ENCODE measurements at regions not wholly inside any gene's neighbourhood (a gene's known extent, or its start where the extent isn't known, plus 50 kb on each side); places are given as distances from the start of the nearest gene placed in this dataset.

DNA sequence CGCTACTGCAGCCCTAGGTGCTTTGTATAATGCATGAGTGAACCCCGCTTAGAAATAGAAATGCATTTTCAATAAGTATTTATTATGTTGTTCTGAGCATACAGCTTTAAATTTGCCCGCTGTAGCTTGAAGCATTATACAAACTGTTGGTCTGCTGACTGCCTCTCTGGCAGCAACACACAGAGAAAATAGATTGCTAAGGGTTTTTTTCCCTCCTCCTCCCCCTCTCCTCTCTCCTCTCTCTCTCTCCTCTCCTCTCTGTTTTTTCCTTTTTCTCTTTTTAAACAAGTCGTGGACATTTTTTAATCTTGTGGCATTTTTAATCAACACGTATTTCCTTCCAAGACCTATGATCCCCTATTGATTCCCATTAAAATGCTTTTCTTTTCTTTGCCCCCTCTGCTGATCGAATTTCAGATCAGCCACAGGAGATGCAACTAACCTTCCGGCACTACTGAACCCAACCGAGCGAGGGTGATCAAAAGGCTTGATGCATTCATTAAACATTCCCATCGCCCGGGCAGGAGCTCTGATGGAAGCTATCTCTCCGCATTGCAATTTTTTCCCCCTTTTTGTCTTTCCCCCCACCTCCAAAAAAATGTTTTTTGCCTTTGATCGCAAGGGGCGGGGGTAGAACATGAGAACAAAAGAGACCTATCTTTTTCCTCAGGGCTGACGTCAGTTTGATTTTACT, 90.7 kb upstream of the ARID1B start:
- ATAC-seq (peak; percentile 18 to 62 (median 56)), DNase-seq (peak in 2 of 5 donors; percentile 19 to 54)
- no peaks in the 10 kb centered on the region for H3K27me3 ChIP-seq
- peaks cover 0 to 18% (median 11%) of the 10 kb centered on the region in 12 donors for H3K4me1 ChIP-seq
- no peaks in the 10 kb centered on the region for H3K36me3 ChIP-seq
- TF ChIP-seq, protein P1, sequence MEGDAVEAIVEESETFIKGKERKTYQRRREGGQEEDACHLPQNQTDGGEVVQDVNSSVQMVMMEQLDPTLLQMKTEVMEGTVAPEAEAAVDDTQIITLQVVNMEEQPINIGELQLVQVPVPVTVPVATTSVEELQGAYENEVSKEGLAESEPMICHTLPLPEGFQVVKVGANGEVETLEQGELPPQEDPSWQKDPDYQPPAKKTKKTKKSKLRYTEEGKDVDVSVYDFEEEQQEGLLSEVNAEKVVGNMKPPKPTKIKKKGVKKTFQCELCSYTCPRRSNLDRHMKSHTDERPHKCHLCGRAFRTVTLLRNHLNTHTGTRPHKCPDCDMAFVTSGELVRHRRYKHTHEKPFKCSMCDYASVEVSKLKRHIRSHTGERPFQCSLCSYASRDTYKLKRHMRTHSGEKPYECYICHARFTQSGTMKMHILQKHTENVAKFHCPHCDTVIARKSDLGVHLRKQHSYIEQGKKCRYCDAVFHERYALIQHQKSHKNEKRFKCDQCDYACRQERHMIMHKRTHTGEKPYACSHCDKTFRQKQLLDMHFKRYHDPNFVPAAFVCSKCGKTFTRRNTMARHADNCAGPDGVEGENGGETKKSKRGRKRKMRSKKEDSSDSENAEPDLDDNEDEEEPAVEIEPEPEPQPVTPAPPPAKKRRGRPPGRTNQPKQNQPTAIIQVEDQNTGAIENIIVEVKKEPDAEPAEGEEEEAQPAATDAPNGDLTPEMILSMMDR (IDR thresholded peaks at IDR 0.05) = peak in 9 of 12 donors; percentile 9 to 57 (median 34)
- TF ChIP-seq POLR2A (IDR thresholded peaks at IDR 0.05) = no peak
- peak overlapping the region; percentile 21 to 91 (median 71) for H3K4me3 ChIP-seq
- WGBS, 4 donors = 0 to 2% (median 1%) methylated on average over 15 of the region's 15 CpGs
- intact Hi-C loops (cut with DNase I) = loop anchor here (1.0 to 10.0 kb wide), 19 partner anchors 34 to 588 kb away; partner anchors contain the start of gene ARID1B (in 3 of the 10)
- peak overlapping the region; percentile 91 to 100 (median 98) for H3K27ac ChIP-seq
- H3K9me3 ChIP-seq = no peaks in the 10 kb centered on the region

GRCh38 chr6:156685823-156686222, 91.4 kb upstream of the ARID1B start:
- no peaks in the 10 kb centered on the region for H3K36me3 ChIP-seq
- DNase-seq (no peak), ATAC-seq (no peak)
- TF ChIP-seq, protein P1 (IDR thresholded peaks at IDR 0.05) = no peak
- TF ChIP-seq POLR2A (IDR thresholded peaks at IDR 0.05) = no peak
- H3K27ac ChIP-seq = peak overlapping the region; percentile 91 to 100 (median 98)
- WGBS, 4 donors = 18 to 29% (median 23%) methylated on average over 4 of the region's 4 CpGs
- peak overlapping the region; percentile 21 to 91 (median 71) for H3K4me3 ChIP-seq
- intact Hi-C loops (cut with DNase I) = loop anchor here (1.0 to 10.0 kb wide), 19 partner anchors 35 to 589 kb away; partner anchors contain the start of gene ARID1B (in 3 of the 10)
- peaks cover 0 to 18% (median 11%) of the 10 kb centered on the region in 12 donors for H3K4me1 ChIP-seq
- no peaks in the 10 kb centered on the region for H3K9me3 ChIP-seq
- no peaks in the 10 kb centered on the region for H3K27me3 ChIP-seq

- Histone ChIP-seq H3K4me1 (peaks cover 0 to 18% (median 11%) of the 10 kb centered on the region in 12 donors), H3K27ac (no peak overlapping the region), H3K36me3 (no peaks in the 10 kb centered on the region), H3K4me3 (no peak overlapping the region), H3K9me3 (peaks cover 0 to 4% (median 0%) of the 10 kb centered on the region in 12 donors), H3K27me3 (no peaks in the 10 kb centered on the region)
- WGBS, 4 donors = 91 to 93% (median 92%) methylated on average over 5 of the region's 5 CpGs
- intact Hi-C loops (cut with DNase I) = loop anchor here in 8 of 10 donors (5.0 to 10.0 kb wide), 9 partner anchors 117 to 591 kb away; no protein-coding TSS in a partner anchor
- TF ChIP-seq, protein P1 (IDR thresholded peaks at IDR 0.05) = no peak
- no peak for TF ChIP-seq POLR2A (IDR thresholded peaks at IDR 0.05)
- ATAC-seq = no peak
- DNase-seq = no peak
Measured at GRCh38 chr6:156683821-156684220, 93.4 kb upstream of the ARID1B start.

- DNase-seq (no peak), ATAC-seq (no peak)
- WGBS, 4 donors = 81 to 93% (median 89%) methylated on average over 2 of the region's 2 CpGs
Measured at GRCh38 chr6:156676721-156677120, 100.5 kb upstream of the ARID1B start.

More at GRCh38 chr6:156676721-156677120, 100.5 kb upstream of the ARID1B start:
- H3K4me1 ChIP-seq = no peaks in the 10 kb centered on the region
- peaks cover 0 to 25% (median 11%) of the 10 kb centered on the region in 12 donors for H3K9me3 ChIP-seq
- no peaks in the 10 kb centered on the region for H3K27me3 ChIP-seq
- no peaks in the 10 kb centered on the region for H3K36me3 ChIP-seq
- TF ChIP-seq, protein P1 (IDR thresholded peaks at IDR 0.05) = no peak
- TF ChIP-seq POLR2A (IDR thresholded peaks at IDR 0.05) = no peak
- H3K4me3 ChIP-seq = no peak overlapping the region
- intact Hi-C loops (cut with DNase I) = no loop called here
- no peak overlapping the region for H3K27ac ChIP-seq
